DND-41 (cell line): ENCODE measurements at regions not wholly inside any gene's neighbourhood (a gene's known extent, or its start where the extent isn't known, plus 50 kb on each side); places are given as distances from the start of the nearest gene placed in this dataset.

Source experiments
- ATAC-seq: fragments of 200-7000 bp; cut with Tn5 transposase; 3 replicates; pipeline ENCODE4 v1.9.1; 2021; ENCODE audit warnings: low read depth; ENCODE audit not compliant: insufficient read depth
- DNase-seq: peaks from one replicate; pipeline ENCODE4 v3.0.0-alpha.2; 2020
- H2AFZ ChIP-seq: 2 replicates; pipeline ENCODE4 v1.6.0; 2012; ENCODE audit warnings: low read depth, low read length
- H3K27ac ChIP-seq: 2 replicates; pipeline ENCODE4 v1.5.1; 2012; ENCODE audit warnings: low read length, inconsistent platforms
- H3K27me3 ChIP-seq: fragments of 200-600 bp; sonication (generic); 2 replicates; pipeline ENCODE4 v1.6.0; 2012; ENCODE audit warnings: low read length, mild to moderate bottlenecking, inconsistent platforms; ENCODE audit not compliant: insufficient read depth, poor library complexity
- H3K36me3 ChIP-seq: 2 replicates; pipeline ENCODE4 v1.5.1; 2012; ENCODE audit warnings: low read length, inconsistent platforms; ENCODE audit not compliant: insufficient read depth
- H3K4me1 ChIP-seq: 2 replicates; pipeline ENCODE4 v1.5.1; 2012; ENCODE audit warnings: mild to moderate bottlenecking, low read length; ENCODE audit not compliant: insufficient read depth
- H3K4me2 ChIP-seq: 2 replicates; pipeline ENCODE4 v1.6.0; 2012; ENCODE audit warnings: mild to moderate bottlenecking, moderate library complexity, low read length, inconsistent platforms; ENCODE audit not compliant: insufficient read depth
- H3K4me3 ChIP-seq, 2 experiments: fragments of 200-600 bp in 1 of 2; shearing (Covaris generic) in 1 of 2; 2 replicates each; pipeline ENCODE4 v1.5.1; 2012 to 2016; ENCODE audit warnings: inconsistent platforms in 2 of 2, low read length in 2 of 2, mild to moderate bottlenecking in 2 of 2, low read depth in 1 of 2, moderate library complexity in 1 of 2
- H3K79me2 ChIP-seq: 2 replicates; pipeline ENCODE4 v1.6.0; 2012; ENCODE audit warnings: low read length, inconsistent platforms; ENCODE audit not compliant: insufficient read depth
- H3K9ac ChIP-seq: 2 replicates; pipeline ENCODE4 v1.6.0; 2012; ENCODE audit warnings: low read depth, mild to moderate bottlenecking, inconsistent platforms, low read length, moderate library complexity
- H3K9me3 ChIP-seq: 2 replicates; pipeline ENCODE4 v1.5.1; 2012; ENCODE audit warnings: low read length, moderate library complexity, mild to moderate bottlenecking, inconsistent platforms; ENCODE audit not compliant: insufficient read depth, severe bottlenecking
- H4K20me1 ChIP-seq: 2 replicates; pipeline ENCODE4 v1.6.0; 2012; ENCODE audit warnings: low read length; ENCODE audit not compliant: insufficient read depth
- EZH2 ChIP-seq: IDR thresholded peaks from 3 replicates; pipeline ENCODE4 v1.6.1; 2012; ENCODE audit warnings: borderline replicate concordance, low read depth, mild to moderate bottlenecking, moderate library complexity, low read length, inconsistent platforms; ENCODE audit not compliant: severe bottlenecking
- TF ChIP-seq, protein P1 (sequence below): IDR thresholded peaks from 2 replicates; pipeline ENCODE4 v1.5.1; 2012; ENCODE audit warnings: borderline replicate concordance, low read length, moderate library complexity, mild to moderate bottlenecking; ENCODE audit not compliant: poor library complexity, severe bottlenecking; ENCODE audit errors: extremely low read depth

DNA sequence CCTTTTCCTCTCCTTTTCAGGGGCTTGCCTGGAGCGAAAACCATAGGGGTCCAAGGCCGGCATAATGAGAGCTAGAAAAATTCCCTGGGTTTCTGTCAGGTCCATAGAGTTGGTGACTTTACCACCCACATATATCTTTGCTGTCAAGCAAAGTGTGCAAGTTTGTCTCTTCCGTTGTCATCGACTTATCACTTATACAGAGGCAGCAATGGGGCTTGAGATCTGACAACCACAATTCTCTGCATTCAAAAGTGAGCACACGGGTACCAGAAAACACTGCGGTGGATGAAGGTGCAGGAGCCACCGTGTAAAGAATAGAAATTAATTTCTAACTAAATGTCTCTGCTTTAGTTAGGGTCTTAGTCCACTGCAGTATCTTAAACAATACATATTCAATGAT lies 162.3 kb downstream of the DAD1 start:
- H3K27me3 ChIP-seq = no peaks in the 10 kb centered on the region
- TF ChIP-seq, protein P1, sequence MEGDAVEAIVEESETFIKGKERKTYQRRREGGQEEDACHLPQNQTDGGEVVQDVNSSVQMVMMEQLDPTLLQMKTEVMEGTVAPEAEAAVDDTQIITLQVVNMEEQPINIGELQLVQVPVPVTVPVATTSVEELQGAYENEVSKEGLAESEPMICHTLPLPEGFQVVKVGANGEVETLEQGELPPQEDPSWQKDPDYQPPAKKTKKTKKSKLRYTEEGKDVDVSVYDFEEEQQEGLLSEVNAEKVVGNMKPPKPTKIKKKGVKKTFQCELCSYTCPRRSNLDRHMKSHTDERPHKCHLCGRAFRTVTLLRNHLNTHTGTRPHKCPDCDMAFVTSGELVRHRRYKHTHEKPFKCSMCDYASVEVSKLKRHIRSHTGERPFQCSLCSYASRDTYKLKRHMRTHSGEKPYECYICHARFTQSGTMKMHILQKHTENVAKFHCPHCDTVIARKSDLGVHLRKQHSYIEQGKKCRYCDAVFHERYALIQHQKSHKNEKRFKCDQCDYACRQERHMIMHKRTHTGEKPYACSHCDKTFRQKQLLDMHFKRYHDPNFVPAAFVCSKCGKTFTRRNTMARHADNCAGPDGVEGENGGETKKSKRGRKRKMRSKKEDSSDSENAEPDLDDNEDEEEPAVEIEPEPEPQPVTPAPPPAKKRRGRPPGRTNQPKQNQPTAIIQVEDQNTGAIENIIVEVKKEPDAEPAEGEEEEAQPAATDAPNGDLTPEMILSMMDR = no peak
- TF ChIP-seq EZH2 = no peak
- H3K27ac ChIP-seq = no peak overlapping the region
- H3K4me1 ChIP-seq = 0 out of 2 replicates have a peak, but pooled peaks cover 6% of the 10 kb centered on the region
- H3K9ac ChIP-seq = no peak overlapping the region
- DNase-seq = no peak
- H2AFZ ChIP-seq = no peak overlapping the region
- no peaks in the 10 kb centered on the region for H4K20me1 ChIP-seq
- no peaks in the 10 kb centered on the region for H3K9me3 ChIP-seq
- H3K4me2 ChIP-seq = no peak overlapping the region
- no peaks in the 10 kb centered on the region for H3K36me3 ChIP-seq
- no peak for ATAC-seq
- H3K79me2 ChIP-seq = no peaks in the 10 kb centered on the region
- no peak overlapping the region for H3K4me3 ChIP-seq

DNA sequence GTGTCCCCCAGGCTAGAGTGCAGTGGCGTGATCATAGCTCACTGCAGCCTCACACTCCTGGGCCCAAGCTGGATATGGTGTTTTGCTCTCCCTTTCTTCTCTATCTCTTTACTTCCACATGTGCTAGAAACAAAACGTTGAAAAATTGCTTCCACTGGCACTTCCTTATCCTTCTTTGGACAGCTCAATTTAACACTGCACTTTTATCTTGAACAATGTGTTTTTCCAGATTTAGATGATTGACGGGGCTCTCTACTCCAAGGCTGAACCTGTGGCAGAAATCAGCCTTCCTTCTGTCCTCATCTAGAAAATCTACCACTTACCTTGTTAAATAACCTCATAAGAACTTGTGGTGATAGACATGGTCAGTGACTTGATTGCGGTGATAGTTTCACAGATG lies 165.1 kb downstream of the DAD1 start:
- H3K9ac ChIP-seq = no peak overlapping the region
- no peaks in the 10 kb centered on the region for H3K36me3 ChIP-seq
- H3K4me2 ChIP-seq = no peak overlapping the region
- peaks cover 16% of the 10 kb centered on the region for H3K4me1 ChIP-seq
- H3K9me3 ChIP-seq = no peaks in the 10 kb centered on the region
- no peak overlapping the region for H3K27ac ChIP-seq
- TF ChIP-seq, protein P1 = no peak
- H3K4me3 ChIP-seq = no peak overlapping the region
- DNase-seq (no peak), ATAC-seq (no peak)
- no peaks in the 10 kb centered on the region for H3K27me3 ChIP-seq
- no peaks in the 10 kb centered on the region for H3K79me2 ChIP-seq
- H4K20me1 ChIP-seq = no peaks in the 10 kb centered on the region
- H2AFZ ChIP-seq = no peak overlapping the region

DNA sequence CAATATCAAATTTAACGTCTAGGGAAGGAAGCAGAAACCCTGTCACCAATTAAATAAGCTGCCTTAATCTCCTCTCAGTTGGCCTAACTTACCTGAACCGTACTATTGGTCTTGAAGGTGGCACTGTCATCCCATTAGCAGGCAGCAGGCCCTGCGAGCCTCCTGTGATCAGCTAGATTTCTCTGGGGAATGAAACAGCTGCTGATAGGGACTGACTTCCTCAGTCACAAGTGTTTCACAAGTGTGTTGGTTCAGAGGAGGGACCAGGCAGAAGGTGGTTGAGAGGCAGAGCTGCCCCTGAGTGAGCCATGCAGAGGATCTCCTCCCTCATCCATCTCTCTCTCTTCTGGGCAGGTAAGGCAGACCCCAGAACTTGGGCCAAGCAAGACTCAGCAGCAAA lies 166.8 kb downstream of the DAD1 start:
- H3K9me3 ChIP-seq = no peaks in the 10 kb centered on the region
- H3K36me3 ChIP-seq = no peaks in the 10 kb centered on the region
- H3K4me1 ChIP-seq = peaks cover 32% of the 10 kb centered on the region
- H3K4me3 ChIP-seq = no peak overlapping the region
- H3K4me2 ChIP-seq = no peak overlapping the region
- H3K27me3 ChIP-seq = no peaks in the 10 kb centered on the region
- H3K27ac ChIP-seq = 0 out of 2 replicates have a peak overlapping the region, but pooled peaks have one; percentile 20
- no peaks in the 10 kb centered on the region for H4K20me1 ChIP-seq
- DNase-seq (no peak), ATAC-seq (no peak)
- H2AFZ ChIP-seq = no peak overlapping the region
- H3K9ac ChIP-seq = no peak overlapping the region
- H3K79me2 ChIP-seq = no peaks in the 10 kb centered on the region
- TF ChIP-seq, protein P1 = no peak
- no peak for TF ChIP-seq EZH2

DNA sequence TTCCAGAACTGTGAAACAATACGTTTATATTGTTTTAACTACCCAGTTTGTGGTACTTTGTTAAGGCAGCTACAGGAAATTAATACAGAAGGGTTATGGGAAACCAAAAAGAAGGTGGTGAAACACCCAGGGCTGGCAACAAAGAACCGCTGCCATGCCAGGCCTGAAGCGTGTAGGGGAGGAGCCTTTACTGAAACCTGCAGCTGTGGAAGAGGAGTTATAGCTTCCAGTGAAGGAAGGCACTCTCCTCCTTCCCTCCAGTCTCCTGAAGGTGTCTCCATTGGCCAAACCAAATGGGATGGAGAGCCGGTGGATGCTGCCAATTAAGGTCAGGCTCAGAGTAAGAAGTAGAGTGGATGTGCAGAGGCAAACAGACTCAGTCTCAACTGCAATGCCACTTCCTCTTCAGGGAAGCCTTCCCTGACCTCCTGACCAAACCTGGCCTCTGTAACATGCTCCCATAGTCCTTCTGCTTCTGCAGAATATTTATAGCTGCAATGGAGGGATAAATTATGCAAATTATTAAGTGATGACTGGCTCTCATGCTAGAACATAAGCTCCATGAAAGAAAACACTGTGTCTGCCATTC lies 168.3 kb downstream of the DAD1 start:
- Histone ChIP-seq H3K79me2 (no peaks in the 10 kb centered on the region), H2AFZ (no peak overlapping the region; the same call in 1 of the 2 replicates), H3K4me3 (no peak overlapping the region), H3K4me2 (no peak overlapping the region), H3K9me3 (no peaks in the 10 kb centered on the region), H3K9ac (no peak overlapping the region), H3K27me3 (no peaks in the 10 kb centered on the region), H3K27ac (no peak overlapping the region; the same call in 1 of the 2 replicates), H3K36me3 (no peaks in the 10 kb centered on the region), H4K20me1 (no peaks in the 10 kb centered on the region), H3K4me1 (peaks cover 35% of the 10 kb centered on the region)
- TF ChIP-seq, protein P1 = peak; percentile 18
- no peak for TF ChIP-seq EZH2
- ATAC-seq = no peak
- DNase-seq = no peak
